Activated naive CD8-positive, alpha-beta T cell treated with anti-CD3 and anti-CD28 coated beads, Interleukin-2, amount 10 ng/mL, durations not matched to agents 7 days and 5 days (primary cell): ENCODE measurements at regions not wholly inside any gene's neighbourhood (a gene's known extent, or its start where the extent isn't known, plus 50 kb on each side); places are given as distances from the start of the nearest gene placed in this dataset.
"Not testable (repeated sequence)": the region's sequence is repeated elsewhere in the genome, so short reads cannot be mapped to it uniquely, and the experiment has no call there.

Experiments
- ATAC-seq: fragments of 150-1000 bp; cut with Tn5 transposase; one replicate; pipeline ENCODE4 v1.10.0; 2021; ENCODE audit warnings: low read depth, moderate library complexity
- POLR2A ChIA-PET: fragments of 350-600 bp; sonication (Branson Sonifier 250); formaldehyde crosslinking; loops from one replicate; lab custom pipeline; 2021; ENCODE audit warnings: antibody characterized with exemption; lab: Charles Lee
- DNase-seq: peaks from one replicate; pipeline ENCODE4 v3.0.0; 2021
- H3K27ac Mint-ChIP-seq: one replicate; pipeline ENCODE4 v1.8.0; 2022; ENCODE audit warnings: mild to moderate bottlenecking, mixed read lengths
- H3K27me3 Mint-ChIP-seq: one replicate; pipeline ENCODE4 v1.8.0; 2022; ENCODE audit warnings: mild to moderate bottlenecking, moderate library complexity, mixed read lengths
- H3K36me3 Mint-ChIP-seq: one replicate; pipeline ENCODE4 v1.8.0; 2021; ENCODE audit warnings: mild to moderate bottlenecking, mixed read lengths
- H3K4me1 Mint-ChIP-seq: one replicate; pipeline ENCODE4 v1.8.0; 2021; ENCODE audit warnings: mixed read lengths
- H3K4me3 Mint-ChIP-seq: one replicate; pipeline ENCODE4 v1.8.0; 2022; ENCODE audit warnings: mild to moderate bottlenecking, moderate library complexity, mixed read lengths
- H3K9me3 Mint-ChIP-seq: one replicate; pipeline ENCODE4 v1.8.0; 2021; ENCODE audit warnings: mixed read lengths

- ATAC-seq = no peak
- H3K9me3 Mint-ChIP-seq = no peaks in the 10 kb centered on the region
- H3K36me3 Mint-ChIP-seq = no peaks in the 10 kb centered on the region
- POLR2A ChIA-PET = no interaction called here
- DNase-seq = no peak
- peak overlapping the region; percentile 5 for H3K4me3 Mint-ChIP-seq
- H3K4me1 Mint-ChIP-seq = no peaks in the 10 kb centered on the region
- no peak overlapping the region for H3K27ac Mint-ChIP-seq
- H3K27me3 Mint-ChIP-seq = peaks cover 4% of the 10 kb centered on the region
These were observed 128.6 kb downstream of the RGPD3 start for GRCh38 chr2:106339609-106340008.

GRCh38 chr2:106339132-106339531 lies 129.1 kb downstream of the RGPD3 start:
- H3K27ac Mint-ChIP-seq = no peak overlapping the region

GRCh38 chr2:106338043-106338442 lies 130.2 kb downstream of the RGPD3 start:
- POLR2A ChIA-PET = no interaction called here
- H3K36me3 Mint-ChIP-seq = no peaks in the 10 kb centered on the region
- no peaks in the 10 kb centered on the region for H3K9me3 Mint-ChIP-seq
- no peak overlapping the region for H3K27ac Mint-ChIP-seq
- H3K27me3 Mint-ChIP-seq = peaks cover 4% of the 10 kb centered on the region
- ATAC-seq (no peak), DNase-seq (no peak)
- no peak overlapping the region for H3K4me3 Mint-ChIP-seq
- no peaks in the 10 kb centered on the region for H3K4me1 Mint-ChIP-seq

More at GRCh38 chr2:106339132-106339531, 129.1 kb downstream of the RGPD3 start:
- H3K36me3 Mint-ChIP-seq = no peaks in the 10 kb centered on the region
- POLR2A ChIA-PET = no interaction called here
- DNase-seq = no peak
- peaks cover 4% of the 10 kb centered on the region for H3K27me3 Mint-ChIP-seq
- no peak overlapping the region for H3K4me3 Mint-ChIP-seq
- H3K9me3 Mint-ChIP-seq = no peaks in the 10 kb centered on the region
- H3K4me1 Mint-ChIP-seq = no peaks in the 10 kb centered on the region
- ATAC-seq = no peak

GRCh38 chr2:106336737-106337136 lies 131.5 kb downstream of the RGPD3 start:
- Mint-ChIP-seq H3K9me3 (no peaks in the 10 kb centered on the region), H3K27ac (no peak overlapping the region), H3K27me3 (peaks cover 4% of the 10 kb centered on the region), H3K4me1 (peaks cover 8% of the 10 kb centered on the region), H3K36me3 (peaks cover 2% of the 10 kb centered on the region), H3K4me3 (no peak overlapping the region)
- ATAC-seq (no peak), DNase-seq (no peak)
- POLR2A ChIA-PET = no interaction called here

- Mint-ChIP-seq H3K36me3 (peaks cover 2% of the 10 kb centered on the region), H3K27ac (no peak overlapping the region), H3K9me3 (no peaks in the 10 kb centered on the region), H3K27me3 (peaks cover 4% of the 10 kb centered on the region), H3K4me3 (no peak overlapping the region), H3K4me1 (peaks cover 9% of the 10 kb centered on the region)
- no peak for ATAC-seq
- POLR2A ChIA-PET = no interaction called here
- DNase-seq = no peak
These were observed 132.1 kb downstream of the RGPD3 start for GRCh38 chr2:106336108-106336507.

- POLR2A ChIA-PET = no interaction called here
- Mint-ChIP-seq H3K36me3 (peaks cover 2% of the 10 kb centered on the region), H3K27ac (no peak overlapping the region), H3K4me1 (peaks cover 9% of the 10 kb centered on the region), H3K9me3 (no peaks in the 10 kb centered on the region), H3K4me3 (no peak overlapping the region), H3K27me3 (peaks cover 4% of the 10 kb centered on the region)
- ATAC-seq (no peak), DNase-seq (no peak)
These were observed 133.4 kb downstream of the RGPD3 start for GRCh38 chr2:106334802-106335201.

GRCh38 chr2:106333253-106333873 lies 134.8 kb downstream of the RGPD3 start:
- DNase-seq, ATAC-seq, H3K36me3 Mint-ChIP-seq, POLR2A ChIA-PET, H3K4me3 Mint-ChIP-seq, H3K27me3 Mint-ChIP-seq, H3K9me3 Mint-ChIP-seq, H3K4me1 Mint-ChIP-seq, H3K27ac Mint-ChIP-seq: not testable (repeated sequence)

GRCh38 chr2:106332054-106332453 lies 136.2 kb downstream of the RGPD3 start:
- H3K36me3 Mint-ChIP-seq = peaks cover 2% of the 10 kb centered on the region
- H3K27ac Mint-ChIP-seq = no peak overlapping the region
- H3K4me1 Mint-ChIP-seq = peaks cover 9% of the 10 kb centered on the region
- peak; percentile 50 for ATAC-seq
- no peaks in the 10 kb centered on the region for H3K9me3 Mint-ChIP-seq
- peak overlapping the region; percentile 50 for H3K4me3 Mint-ChIP-seq
- no peak for DNase-seq
- H3K27me3 Mint-ChIP-seq = no peaks in the 10 kb centered on the region
- POLR2A ChIA-PET = no interaction called here

GRCh38 chr2:106330384-106331261 lies 136.5 kb upstream of the UXS1 start:
- ATAC-seq, H3K27ac Mint-ChIP-seq, DNase-seq, H3K4me3 Mint-ChIP-seq, H3K9me3 Mint-ChIP-seq, H3K27me3 Mint-ChIP-seq, H3K4me1 Mint-ChIP-seq, H3K36me3 Mint-ChIP-seq, POLR2A ChIA-PET: not testable (repeated sequence)

GRCh38 chr2:106323337-106324013 lies 129.4 kb upstream of the UXS1 start:
- POLR2A ChIA-PET = no interaction called here
- DNase-seq (no peak), ATAC-seq (no peak)
- Mint-ChIP-seq H3K27me3 (peaks cover 5% of the 10 kb centered on the region), H3K4me3 (no peak overlapping the region), H3K4me1 (no peaks in the 10 kb centered on the region), H3K9me3 (no peaks in the 10 kb centered on the region), H3K27ac (peak overlapping the region; percentile 30), H3K36me3 (no peaks in the 10 kb centered on the region)

GRCh38 chr2:106322281-106322680 lies 128.2 kb upstream of the UXS1 start:
- POLR2A ChIA-PET = no interaction called here
- ATAC-seq (no peak), DNase-seq (no peak)
- peaks cover 5% of the 10 kb centered on the region for H3K27me3 Mint-ChIP-seq
- no peaks in the 10 kb centered on the region for H3K36me3 Mint-ChIP-seq
- H3K4me3 Mint-ChIP-seq = no peak overlapping the region
- H3K9me3 Mint-ChIP-seq = no peaks in the 10 kb centered on the region
- H3K4me1 Mint-ChIP-seq = no peaks in the 10 kb centered on the region
- H3K27ac Mint-ChIP-seq = no peak overlapping the region

GRCh38 chr2:106320439-106320838 lies 126.3 kb upstream of the UXS1 start:
- POLR2A ChIA-PET, H3K27me3 Mint-ChIP-seq, H3K4me1 Mint-ChIP-seq, DNase-seq, H3K4me3 Mint-ChIP-seq, H3K36me3 Mint-ChIP-seq, ATAC-seq, H3K27ac Mint-ChIP-seq, H3K9me3 Mint-ChIP-seq: not testable (repeated sequence)

GRCh38 chr2:106316915-106317314 lies 122.8 kb upstream of the UXS1 start:
- H3K36me3 Mint-ChIP-seq = no peaks in the 10 kb centered on the region
- POLR2A ChIA-PET = no interaction called here

More at GRCh38 chr2:106316915-106317314, 122.8 kb upstream of the UXS1 start:
- Mint-ChIP-seq H3K4me3 (no peak overlapping the region), H3K9me3 (no peaks in the 10 kb centered on the region), H3K27ac (no peak overlapping the region), H3K4me1 (no peaks in the 10 kb centered on the region), H3K27me3 (no peaks in the 10 kb centered on the region)
- ATAC-seq = no peak
- no peak for DNase-seq
